ENCODE measurements at regions not wholly inside any gene's neighbourhood (a gene's known extent, or its start where the extent isn't known, plus 50 kb on each side); places are given as distances from the start of the nearest gene placed in this dataset.

DNA sequence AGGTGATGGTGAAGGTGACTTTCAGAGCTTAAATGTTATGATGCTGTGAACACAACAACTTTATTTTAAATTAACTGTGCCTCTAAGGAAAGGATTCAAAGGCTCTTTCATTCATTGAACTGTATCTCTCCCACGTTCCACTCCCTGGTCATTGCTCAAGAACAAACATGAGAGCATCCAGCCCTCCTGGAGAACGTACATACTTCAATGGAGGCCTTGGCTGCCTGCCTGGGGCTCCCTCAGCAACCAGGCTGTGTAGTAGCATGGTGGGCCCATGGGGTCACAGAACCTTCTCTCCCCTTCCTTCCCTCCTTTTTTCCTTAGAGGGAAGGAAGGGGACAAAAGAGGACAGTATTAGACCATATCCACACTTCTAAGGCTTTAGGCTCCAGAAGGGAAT lies 234.3 kb downstream of the CDC5L start:
- TF ChIP-seq, protein P1, sequence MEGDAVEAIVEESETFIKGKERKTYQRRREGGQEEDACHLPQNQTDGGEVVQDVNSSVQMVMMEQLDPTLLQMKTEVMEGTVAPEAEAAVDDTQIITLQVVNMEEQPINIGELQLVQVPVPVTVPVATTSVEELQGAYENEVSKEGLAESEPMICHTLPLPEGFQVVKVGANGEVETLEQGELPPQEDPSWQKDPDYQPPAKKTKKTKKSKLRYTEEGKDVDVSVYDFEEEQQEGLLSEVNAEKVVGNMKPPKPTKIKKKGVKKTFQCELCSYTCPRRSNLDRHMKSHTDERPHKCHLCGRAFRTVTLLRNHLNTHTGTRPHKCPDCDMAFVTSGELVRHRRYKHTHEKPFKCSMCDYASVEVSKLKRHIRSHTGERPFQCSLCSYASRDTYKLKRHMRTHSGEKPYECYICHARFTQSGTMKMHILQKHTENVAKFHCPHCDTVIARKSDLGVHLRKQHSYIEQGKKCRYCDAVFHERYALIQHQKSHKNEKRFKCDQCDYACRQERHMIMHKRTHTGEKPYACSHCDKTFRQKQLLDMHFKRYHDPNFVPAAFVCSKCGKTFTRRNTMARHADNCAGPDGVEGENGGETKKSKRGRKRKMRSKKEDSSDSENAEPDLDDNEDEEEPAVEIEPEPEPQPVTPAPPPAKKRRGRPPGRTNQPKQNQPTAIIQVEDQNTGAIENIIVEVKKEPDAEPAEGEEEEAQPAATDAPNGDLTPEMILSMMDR (IDR thresholded peaks at IDR 0.05) = no peak
- no peak for DNase-seq
- Mint-ChIP-seq H3K9me3 (no peaks in the 10 kb centered on the region), H3K27ac (no peak overlapping the region), H3K4me3 (no peak overlapping the region), H3K27me3 (ENCODE audit: insufficient read depth) (peaks cover 27% of the 10 kb centered on the region), H3K4me1 (ENCODE audit: low read depth) (no peaks in the 10 kb centered on the region), H3K36me3 (ENCODE audit: low read depth) (no peaks in the 10 kb centered on the region)

DNA sequence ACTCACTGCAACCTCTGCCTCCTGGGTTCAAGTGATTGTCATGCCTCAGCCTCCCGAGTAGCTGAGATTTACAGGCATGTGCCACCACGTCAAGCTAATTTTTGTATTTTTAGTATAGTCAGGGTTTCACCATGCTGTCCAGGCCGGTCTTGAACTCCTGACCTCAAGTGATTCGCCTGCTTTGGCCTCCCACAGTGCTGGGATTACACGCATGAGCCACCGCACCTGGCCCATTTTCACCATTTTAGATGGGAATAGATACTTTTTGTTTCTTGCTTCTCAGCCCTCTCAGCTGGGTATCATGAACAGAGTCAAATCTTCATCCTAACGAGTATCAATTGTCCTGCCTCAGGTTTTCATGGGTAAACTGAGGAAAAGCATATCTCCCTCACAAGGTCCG lies 235.0 kb downstream of the CDC5L start:
- H3K27me3 Mint-ChIP-seq (ENCODE audit: insufficient read depth) = peaks cover 25% of the 10 kb centered on the region
- H3K4me3 Mint-ChIP-seq = no peak overlapping the region
- no peaks in the 10 kb centered on the region for H3K4me1 Mint-ChIP-seq (ENCODE audit: low read depth)
- H3K9me3 Mint-ChIP-seq = no peaks in the 10 kb centered on the region
- no peaks in the 10 kb centered on the region for H3K36me3 Mint-ChIP-seq (ENCODE audit: low read depth)
- no peak overlapping the region for H3K27ac Mint-ChIP-seq
- TF ChIP-seq, protein P1 (IDR thresholded peaks at IDR 0.05) = no peak
- no peak for DNase-seq

DNA sequence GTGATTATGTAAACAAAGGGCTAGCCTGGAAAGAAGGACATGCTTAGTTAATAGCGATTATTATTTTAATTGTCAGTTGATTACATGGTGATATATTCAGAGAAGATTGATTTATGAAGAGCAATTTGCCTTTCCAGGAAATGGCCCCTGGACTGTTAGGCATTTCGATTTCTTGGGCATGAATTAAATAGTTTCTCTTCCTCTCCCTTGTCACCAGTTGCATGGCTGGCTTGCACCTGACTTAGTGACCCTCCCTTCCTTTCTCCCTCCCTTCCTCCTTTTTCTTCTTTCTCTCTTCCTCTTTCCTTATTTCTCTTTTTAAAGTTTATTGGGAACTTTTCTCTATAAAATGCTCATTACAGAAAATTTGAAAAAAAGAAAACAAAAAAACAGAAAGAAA lies 235.4 kb downstream of the CDC5L start:
- TF ChIP-seq, protein P1 (IDR thresholded peaks at IDR 0.05) = no peak

DNA sequence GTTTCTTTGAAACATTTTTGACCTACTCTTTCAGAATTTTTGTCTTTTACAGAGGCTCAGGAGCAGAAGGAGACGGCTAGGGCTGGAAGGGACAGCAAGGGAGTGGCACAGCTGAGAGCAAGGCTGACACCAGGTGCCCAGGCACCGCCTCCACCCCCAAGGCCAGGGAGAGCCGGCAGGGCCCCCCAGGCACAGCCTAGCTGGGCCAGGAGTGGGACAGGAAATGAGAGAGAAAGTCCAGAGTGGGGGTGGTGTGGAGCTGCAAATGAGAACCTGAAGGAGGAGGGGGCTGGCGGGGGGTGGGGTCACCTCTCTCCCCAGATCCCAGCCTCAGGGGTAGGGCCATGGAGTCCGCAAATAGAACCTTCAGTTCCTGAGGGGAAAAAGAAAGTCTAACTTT lies 236.7 kb downstream of the CDC5L start:
- Mint-ChIP-seq H3K36me3 (ENCODE audit: low read depth) (no peaks in the 10 kb centered on the region), H3K4me1 (ENCODE audit: low read depth) (no peaks in the 10 kb centered on the region), H3K9me3 (no peaks in the 10 kb centered on the region), H3K4me3 (no peak overlapping the region), H3K27ac (no peak overlapping the region), H3K27me3 (ENCODE audit: insufficient read depth) (peaks cover 19% of the 10 kb centered on the region)
- DNase-seq = no peak
- TF ChIP-seq, protein P1 (IDR thresholded peaks at IDR 0.05) = no peak

More for the DNA sequence above, 235.4 kb downstream of the CDC5L start:
- no peaks in the 10 kb centered on the region for H3K36me3 Mint-ChIP-seq (ENCODE audit: low read depth)
- DNase-seq = no peak
- no peak overlapping the region for H3K4me3 Mint-ChIP-seq
- H3K27ac Mint-ChIP-seq = no peak overlapping the region
- H3K4me1 Mint-ChIP-seq (ENCODE audit: low read depth) = no peaks in the 10 kb centered on the region
- no peaks in the 10 kb centered on the region for H3K9me3 Mint-ChIP-seq
- H3K27me3 Mint-ChIP-seq (ENCODE audit: insufficient read depth) = peaks cover 25% of the 10 kb centered on the region

DNA sequence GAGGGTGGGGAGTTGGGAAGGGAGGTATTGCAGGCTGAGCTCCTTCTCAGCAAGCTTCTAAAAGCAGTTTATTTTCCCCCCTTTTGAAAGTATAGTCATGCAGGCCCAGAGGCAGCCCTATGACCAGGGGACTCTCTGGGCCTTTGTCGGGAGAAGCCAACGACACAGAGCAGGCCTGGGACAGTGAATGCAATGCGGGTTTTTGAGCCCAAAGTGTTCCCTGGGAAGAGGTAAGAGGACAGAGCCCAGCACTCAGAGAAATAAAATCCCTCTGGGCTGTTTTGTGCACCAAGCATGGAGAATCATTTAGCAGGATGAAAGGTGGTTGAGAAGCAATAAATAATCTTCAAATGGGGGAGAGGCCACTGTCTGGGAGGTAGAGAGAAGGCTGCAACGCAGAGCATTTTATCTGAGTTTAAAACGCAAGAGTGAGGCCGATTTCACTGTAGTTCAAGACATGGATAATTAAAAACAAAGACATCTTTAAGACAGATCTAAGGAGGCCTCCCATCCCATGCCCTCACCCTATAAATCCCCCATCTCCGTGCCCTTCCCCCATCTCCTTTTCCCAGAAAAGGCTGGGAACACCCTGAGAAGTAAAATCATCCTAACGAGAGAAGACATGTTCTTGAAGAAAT lies 237.5 kb downstream of the CDC5L start:
- TF ChIP-seq, protein P1 (IDR thresholded peaks at IDR 0.05) = no peak
- Mint-ChIP-seq H3K4me3 (no peak overlapping the region), H3K4me1 (ENCODE audit: low read depth) (no peaks in the 10 kb centered on the region), H3K9me3 (no peaks in the 10 kb centered on the region), H3K27ac (no peak overlapping the region), H3K36me3 (ENCODE audit: low read depth) (no peaks in the 10 kb centered on the region), H3K27me3 (ENCODE audit: insufficient read depth) (peaks cover 15% of the 10 kb centered on the region; the same call in 1 of the 2 replicates)
- no peak for DNase-seq
